Heart left ventricle (tissue), 16 donors: ENCODE measurements at regions not wholly inside any gene's neighbourhood (a gene's known extent, or its start where the extent isn't known, plus 50 kb on each side); places are given as distances from the start of the nearest gene placed in this dataset.

Experiments used
- ATAC-seq, 4 donors: fragments of 200-7000 bp; cut with Tn5 transposase; one replicate each; pipeline ENCODE4 v1.9.1; 2020 to 2022; ENCODE audit warnings: moderate library complexity in 4 of 4, mild to moderate bottlenecking in 3 of 4, moderate number of reproducible peaks in 1 of 4
- DNase-seq, 5 donors: peaks; one replicate each; pipeline ENCODE4 v3.0.0-alpha.2; 2020
- H3K27ac ChIP-seq, 12 donors: fragments of 200-600 bp; sonication (generic) in 4 of 12; one replicate each; pipeline versions ENCODE4 v1.5.0 to v1.8.0; 2016 to 2022; ENCODE audit warnings: mild to moderate bottlenecking in 2 of 12
- H3K27me3 ChIP-seq, 9 donors: fragments of 200-600 bp; sonication (generic) in 2 of 9; one replicate each; pipeline versions ENCODE4 v1.5.1 to v1.8.0; 2016 to 2022; ENCODE audit warnings: mild to moderate bottlenecking in 3 of 9
- H3K36me3 ChIP-seq, 9 donors: fragments of 200-600 bp; sonication (generic) in 2 of 9; one replicate each; pipeline versions ENCODE4 v1.5.0 to v1.8.0; 2018 to 2022; ENCODE audit warnings: mild to moderate bottlenecking in 2 of 9
- H3K4me1 ChIP-seq, 12 donors: fragments of 200-600 bp; sonication (generic) in 4 of 12; one replicate each; pipeline versions ENCODE4 v1.5.0 to v1.8.0; 2016 to 2022; ENCODE audit warnings: mild to moderate bottlenecking in 3 of 12
- H3K4me3 ChIP-seq, 12 donors: fragments of 200-600 bp; sonication (generic) in 4 of 12; one replicate each; pipeline versions ENCODE4 v1.5.0 to v1.8.0; 2017 to 2022; ENCODE audit warnings: mild to moderate bottlenecking in 9 of 12, moderate library complexity in 4 of 12
- H3K9me3 ChIP-seq, 12 donors: fragments of 200-600 bp; sonication (generic) in 4 of 12; one replicate each; pipeline versions ENCODE4 v1.5.0 to v1.8.0; 2016 to 2022; ENCODE audit warnings: mild to moderate bottlenecking in 1 of 12
- CTCF ChIP-seq, 12 donors: fragments of 200-600 bp; sonication (generic) in 4 of 12; IDR thresholded peaks; one replicate each; pipeline versions ENCODE4 v1.5.0 to v1.8.0; 2018 to 2022; ENCODE audit warnings: antibody characterized with exemption in 12 of 12, mild to moderate bottlenecking in 5 of 12
- POLR2A ChIP-seq, 2 donors: fragments of 450-650 bp; IDR thresholded peaks; one replicate each; pipeline ENCODE4 v1.6.1; 2017; ENCODE audit warnings: antibody characterized with exemption in 2 of 2, mild to moderate bottlenecking in 2 of 2, moderate library complexity in 2 of 2
- WGBS, 4 donors: extraction: QIAGEN DNeasy Blood & Tissue Kit in 2 of 4; methylation state at CpG; one replicate each; pipeline versions ENCODE4 v1.1.5 to v1.1.7; 2013 to 2018; 5-methylcytosine and 5-hydroxymethylcytosine counted together
- intact Hi-C, 10 donors: fragments of 100-400 bp; cut with DNase I; formaldehyde crosslinking; loops; one replicate each; pipeline versions ENCODE4 v1.11.1 to v1.14.2; 2022
- donor health status: ischemic (EF 13 %, LVEDD 7.1; RV severe dilation, severe dysfunction).
- donor health status: healthy with polysubstance abuse.
- donor health status: DM: no; HTN: yes; CAD: no.
- donor health status: DM: no; HTN: no; CAD: no.
- donor health status: ischemic (EF 25% LVEDD 6.9; RV normal size, moderate dysfunction).
- donor health status: ischemic (EF 25% LVEDD 5.7; RV mildly dilated, moderate dysfunction).
- donor health status: healthy.
- donor health status: DM: yes; HTN: yes; CAD: no.
- donor health status: ischemic (EF 35%, LVEDD 5.7; RV mildly dilated, moderate dysfunction).
- donor health status: nonischemic (EF 11% LVEDD 7.7; RV severe dilation, severe dysfunction).
- donor health status: DM: yes; HTN: yes; CAD: no.
- donor health status: PGD.
- donor health status: ischemic (EF 29% LVEDD 5.4; RV normal size, mild dysfunction).
- donor health status: nonischemic (EF 23%, LVEDD 6.1; RV moderate dilation, normal function).

- no peak overlapping the region for H3K27ac ChIP-seq
- TF ChIP-seq CTCF (IDR thresholded peaks at IDR 0.05) = no peak
- TF ChIP-seq POLR2A (IDR thresholded peaks at IDR 0.05) = no peak
- 46 to 100% (median 72%) methylated on average over 2 of the region's 2 CpGs for WGBS, 4 donors
- no peaks in the 10 kb centered on the region for H3K36me3 ChIP-seq
- no peaks in the 10 kb centered on the region for H3K4me1 ChIP-seq
- H3K4me3 ChIP-seq = no peak overlapping the region
- H3K27me3 ChIP-seq = peaks cover 0 to 5% (median 0%) of the 10 kb centered on the region in 9 donors
- no peak for ATAC-seq
- intact Hi-C loops = no loop called here
- DNase-seq = no peak
- H3K9me3 ChIP-seq = no peaks in the 10 kb centered on the region
Observed at GRCh38 chr9:19941874-19942273, 153.0 kb upstream of the SLC24A2 start.

- no peaks in the 10 kb centered on the region for H3K36me3 ChIP-seq
- 59 to 70% (median 68%) methylated on average over 2 of the region's 2 CpGs for WGBS, 4 donors
- no peak for DNase-seq
- no peaks in the 10 kb centered on the region for H3K9me3 ChIP-seq
- no peak overlapping the region for H3K27ac ChIP-seq
- no peak overlapping the region for H3K4me3 ChIP-seq
- intact Hi-C loops = no loop called here
- no peaks in the 10 kb centered on the region for H3K4me1 ChIP-seq
- TF ChIP-seq POLR2A (IDR thresholded peaks at IDR 0.05) (no peak), CTCF (IDR thresholded peaks at IDR 0.05) (no peak)
- ATAC-seq = no peak
- peaks cover 0 to 5% (median 0%) of the 10 kb centered on the region in 9 donors for H3K27me3 ChIP-seq
Observed at GRCh38 chr9:19940811-19941535, 152.1 kb upstream of the SLC24A2 start.

- 44 to 71% (median 55%) methylated on average over 5 of the region's 5 CpGs for WGBS, 4 donors
Observed at GRCh38 chr9:19939734-19940278, 151.0 kb upstream of the SLC24A2 start.

More at GRCh38 chr9:19939734-19940278, 151.0 kb upstream of the SLC24A2 start:
- Histone ChIP-seq H3K27ac (no peak overlapping the region), H3K4me1 (peaks cover 0 to 3% (median 0%) of the 10 kb centered on the region in 12 donors), H3K9me3 (no peaks in the 10 kb centered on the region), H3K4me3 (no peak overlapping the region), H3K36me3 (no peaks in the 10 kb centered on the region), H3K27me3 (peaks cover 0 to under 1% (median 0%) of the 10 kb centered on the region in 9 donors)
- no peak for TF ChIP-seq CTCF (IDR thresholded peaks at IDR 0.05)
- no peak for TF ChIP-seq POLR2A (IDR thresholded peaks at IDR 0.05)
- ATAC-seq (no peak), DNase-seq (no peak)
- intact Hi-C loops = loop anchor here in 1 of 10 donors (10.0 kb wide), 1 partner anchor 415 kb away; no protein-coding TSS in a partner anchor
